AG10803 (cell line): ENCODE measurements at regions not wholly inside any gene's neighbourhood (a gene's known extent, or its start where the extent isn't known, plus 50 kb on each side); places are given as distances from the start of the nearest gene placed in this dataset.

Experiments
- DNase-seq: peaks from one replicate; pipeline ENCODE4 v3.0.0; 2010; ENCODE audit warnings: low read depth
- H3K4me3 ChIP-seq: 2 replicates; pipeline ENCODE4 v1.5.1; 2011; ENCODE audit warnings: mild to moderate bottlenecking, low read length, control low read depth
- CTCF ChIP-seq: conservative IDR thresholded peaks from 2 replicates; pipeline ENCODE4 v1.5.1; 2011; ENCODE audit warnings: mild to moderate bottlenecking, low read length, control low read depth, inconsistent platforms

- no peak for DNase-seq
- H3K4me3 ChIP-seq = no peak overlapping the region
- TF ChIP-seq CTCF = no peak
Observed at GRCh38 chr6:163715846-163716245, 301.3 kb downstream of the QKI start.

- no peak for TF ChIP-seq CTCF
- no peak for DNase-seq
Observed at GRCh38 chr6:163714179-163714578, 299.7 kb downstream of the QKI start.

GRCh38 chr6:163712981-163713380, 298.5 kb downstream of the QKI start:
- TF ChIP-seq CTCF = no peak
- H3K4me3 ChIP-seq = no peak overlapping the region
- DNase-seq = no peak

More at GRCh38 chr6:163714179-163714578, 299.7 kb downstream of the QKI start:
- H3K4me3 ChIP-seq = no peak overlapping the region

GRCh38 chr6:163712566-163712961, 298.0 kb downstream of the QKI start:
- DNase-seq = no peak
- no peak overlapping the region for H3K4me3 ChIP-seq
- TF ChIP-seq CTCF = no peak

- H3K4me3 ChIP-seq = no peak overlapping the region
- peak; percentile 69 for DNase-seq
- peak; percentile 44 for TF ChIP-seq CTCF
Observed at GRCh38 chr6:163711615-163712565, 297.4 kb downstream of the QKI start.

GRCh38 chr6:163710532-163711470, 296.3 kb downstream of the QKI start:
- no peak for TF ChIP-seq CTCF
- DNase-seq = no peak

More at GRCh38 chr6:163710532-163711470, 296.3 kb downstream of the QKI start:
- H3K4me3 ChIP-seq = no peak overlapping the region
